HCT116 (cell line): ENCODE measurements at regions not wholly inside any gene's neighbourhood (a gene's known extent, or its start where the extent isn't known, plus 50 kb on each side); places are given as distances from the start of the nearest gene placed in this dataset.

Experiments
- ATAC-seq: fragments of 200-7000 bp; cut with Tn5 transposase; 2 replicates; pipeline ENCODE4 v1.9.1; 2020; ENCODE audit warnings: mild to moderate bottlenecking, moderate library complexity
- BruUV-seq: library from RNA; stranded (reverse); fragments of 400-500 nt; replicated peaks from 2 replicates; lab custom pipeline; 2021; lab: Mats Ljungman, UMichigan
- CTCF ChIA-PET: fragments of 300-600 bp; sonication (Branson Sonifier 250); formaldehyde crosslinking; loops from one replicate; lab custom pipeline; 2021; ENCODE audit warnings: antibody characterized with exemption; lab: Charles Lee
- POLR2A ChIA-PET: fragments of 300-600, 350-600 bp; sonication (Branson Sonifier 250); formaldehyde crosslinking; loops from one replicate; lab custom pipeline; 2021; ENCODE audit warnings: antibody characterized with exemption; lab: Charles Lee
- RAD21 ChIA-PET, 2 experiments: fragments of 300-600 bp; sonication (Branson Sonifier 250); formaldehyde crosslinking; loops; one replicate each; lab custom pipeline; 2023; ENCODE audit warnings: low total read pairs in 2 of 2; ENCODE audit not compliant: uncharacterized antibody in 2 of 2, unreplicated experiment in 2 of 2, low non-redundant PET in 1 of 2; lab: Charles Lee
- DNase-seq: peaks from one replicate; pipeline ENCODE4 v3.0.0-alpha.2; 2010; ENCODE audit warnings: low read depth, low spot score
- H2AFZ ChIP-seq: fragments of 200-600 bp; shearing (Covaris generic), sonication (generic); 2 replicates; pipeline ENCODE4 v1.6.1; 2017; ENCODE audit warnings: low read depth, mixed run types, mixed read lengths, antibody characterized with exemption, low read length; ENCODE audit not compliant: poor library complexity, severe bottlenecking
- H3K27ac ChIP-seq: 2 replicates; pipeline ENCODE4 v1.5.1; 2012; ENCODE audit warnings: low read depth, low read length
- H3K27me3 ChIP-seq: fragments of 200-600 bp; sonication (generic); 2 replicates; pipeline ENCODE4 v1.6.1; 2016; ENCODE audit warnings: mixed run types, low read length, mixed read lengths; ENCODE audit not compliant: insufficient read depth
- H3K36me3 ChIP-seq, 2 experiments: fragments of 200-500 bp in 1 of 2; fragments of 200-600 bp in 1 of 2; sonication (Bioruptor generic) in 1 of 2; sonication (generic) in 1 of 2; 2 replicates each; pipeline versions ENCODE4 v1.5.1 to v1.6.1; 2014 to 2016; ENCODE audit warnings: low read length in 2 of 2, inconsistent platforms in 1 of 2, mixed read lengths in 1 of 2, mixed run types in 1 of 2; ENCODE audit not compliant: insufficient read depth in 2 of 2, control insufficient read depth in 1 of 2
- H3K4me1 ChIP-seq, 2 experiments: fragments of 200-600 bp in 1 of 2; sonication (generic) in 1 of 2; 2 replicates each; pipeline versions ENCODE4 v1.5.1 to v1.6.1; 2012 to 2017; ENCODE audit warnings: low read length in 2 of 2, inconsistent platforms in 1 of 2, mild to moderate bottlenecking in 1 of 2, mixed read lengths in 1 of 2, mixed run types in 1 of 2, moderate library complexity in 1 of 2; ENCODE audit not compliant: insufficient read depth in 2 of 2, control insufficient read depth in 1 of 2
- H3K4me2 ChIP-seq: fragments of 200-600 bp; sonication (generic); 2 replicates; pipeline ENCODE4 v1.6.1; 2017; ENCODE audit warnings: mixed run types, low read length, mixed read lengths
- H3K4me3 ChIP-seq, 2 experiments: fragments of 200-600 bp in 1 of 2; sonication (generic) in 1 of 2; replicated peaks in 1 of 2; 2 replicates each; pipeline ENCODE4 v1.5.1; 2011 to 2016; ENCODE audit warnings: low read length in 2 of 2, control low read depth in 1 of 2, low read depth in 1 of 2, mild to moderate bottlenecking in 1 of 2, mixed read lengths in 1 of 2, mixed run types in 1 of 2
- H3K79me2 ChIP-seq: fragments of 200-600 bp; sonication (generic); 2 replicates; pipeline ENCODE4 v1.6.1; 2017; ENCODE audit warnings: mild to moderate bottlenecking, mixed run types, low read length, moderate library complexity, mixed read lengths; ENCODE audit not compliant: insufficient read depth
- H3K9ac ChIP-seq: fragments of 200-600 bp; sonication (generic); 2 replicates; pipeline ENCODE4 v1.6.1; 2016; ENCODE audit warnings: low read length, mixed read lengths
- H3K9me2 ChIP-seq: fragments of 200-600 bp; sonication (generic), shearing (Covaris generic); 2 replicates; pipeline ENCODE4 v1.6.1; 2017; ENCODE audit warnings: mixed run types, mild to moderate bottlenecking, moderate library complexity; ENCODE audit not compliant: insufficient read depth
- H3K9me3 ChIP-seq, 2 experiments: fragments of 200-500 bp in 1 of 2; fragments of 200-600 bp in 1 of 2; sonication (Bioruptor generic) in 1 of 2; sonication (generic) in 1 of 2; 2 replicates each; pipeline ENCODE4 v1.6.1; 2014 to 2017; ENCODE audit warnings: low read length in 2 of 2, mixed read lengths in 2 of 2, inconsistent platforms in 1 of 2, low read depth in 1 of 2, mild to moderate bottlenecking in 1 of 2, mixed run types in 1 of 2, moderate library complexity in 1 of 2; ENCODE audit not compliant: control insufficient read depth in 1 of 2, insufficient read depth in 1 of 2
- H4K20me1 ChIP-seq: fragments of 200-600 bp; sonication (generic), shearing (Covaris generic); 2 replicates; pipeline ENCODE4 v1.6.1; 2017; ENCODE audit warnings: mixed run types, mild to moderate bottlenecking, moderate library complexity; ENCODE audit not compliant: insufficient read depth
- ATF3 ChIP-seq: IDR thresholded peaks from 2 replicates; pipeline ENCODE4 v1.6.1; 2012
- CBX3 ChIP-seq: IDR thresholded peaks from 2 replicates; pipeline ENCODE4 v1.6.1; 2012; ENCODE audit warnings: low read depth
- CEBPB ChIP-seq: IDR thresholded peaks from 2 replicates; pipeline ENCODE4 v1.6.1; 2012; ENCODE audit warnings: low read depth
- CTCF ChIP-seq, 3 experiments: fragments of 200-600 bp in 1 of 3; sonication (generic) in 1 of 3; IDR thresholded peaks in 2 of 3; conservative IDR thresholded peaks in 1 of 3; 2 replicates each; pipeline ENCODE4 v1.5.1; 2012 to 2017; ENCODE audit warnings: low read depth in 2 of 3, low read length in 2 of 3, antibody characterized with exemption in 1 of 3, borderline replicate concordance in 1 of 3, control low read depth in 1 of 3, mild to moderate bottlenecking in 1 of 3, mixed read lengths in 1 of 3, mixed run types in 1 of 3, moderate library complexity in 1 of 3; ENCODE audit not compliant: insufficient read depth in 1 of 3
- EGR1 ChIP-seq: IDR thresholded peaks from 2 replicates; pipeline ENCODE4 v1.6.1; 2012; ENCODE audit warnings: low read depth
- ELF1 ChIP-seq: IDR thresholded peaks from 2 replicates; pipeline ENCODE4 v1.6.1; 2012; ENCODE audit warnings: low read depth, borderline replicate concordance
- EZH2 ChIP-seq: fragments of 200-600 bp; sonication (generic); IDR thresholded peaks from 2 replicates; pipeline ENCODE4 v1.6.1; 2017; ENCODE audit warnings: antibody characterized with exemption, mixed run types
- EZH2phosphoT487 ChIP-seq: fragments of 200-600 bp; IDR thresholded peaks from 2 replicates; pipeline ENCODE4 v1.6.1; 2018; ENCODE audit warnings: antibody characterized with exemption, borderline replicate concordance
- JUND ChIP-seq: IDR thresholded peaks from 2 replicates; pipeline ENCODE4 v1.6.1; 2012
- MAX ChIP-seq: IDR thresholded peaks from 2 replicates; pipeline ENCODE4 v1.6.1; 2012
- POLR2A ChIP-seq: IDR thresholded peaks from 2 replicates; pipeline ENCODE4 v1.7.0; 2011; ENCODE audit warnings: borderline replicate concordance; ENCODE audit not compliant: insufficient read depth, insufficient read length; ENCODE audit errors: extremely low read depth
- POLR2AphosphoS5 ChIP-seq: IDR thresholded peaks from 2 replicates; pipeline ENCODE4 v1.6.1; 2011; ENCODE audit warnings: mild to moderate bottlenecking, low read depth, low read length, moderate library complexity
- RAD21 ChIP-seq: IDR thresholded peaks from 2 replicates; pipeline ENCODE4 v1.6.1; 2012; ENCODE audit warnings: low read depth, mild to moderate bottlenecking
- SP1 ChIP-seq: IDR thresholded peaks from 2 replicates; pipeline ENCODE4 v1.6.1; 2012; ENCODE audit warnings: low read depth
- SRF ChIP-seq: IDR thresholded peaks from 2 replicates; pipeline ENCODE4 v1.6.1; 2012; ENCODE audit warnings: low read depth
- TCF7L2 ChIP-seq: IDR thresholded peaks from 2 replicates; pipeline ENCODE4 v1.7.0; 2011; ENCODE audit warnings: borderline replicate concordance, inconsistent platforms; ENCODE audit not compliant: insufficient read depth, insufficient read length; ENCODE audit errors: extremely low read depth
- ZBTB33 ChIP-seq: IDR thresholded peaks from 2 replicates; pipeline ENCODE4 v1.6.1; 2011; ENCODE audit warnings: mild to moderate bottlenecking, low read length, moderate library complexity; ENCODE audit not compliant: insufficient replicate concordance; ENCODE audit errors: extremely low read depth
- ZFX ChIP-seq: fragments of 450-650 bp; IDR thresholded peaks from 2 replicates; pipeline ENCODE4 v1.6.1; 2017
- ZNF274 ChIP-seq: fragments of 200-500 bp; sonication (Bioruptor generic); IDR thresholded peaks from 2 replicates; pipeline ENCODE4 v1.6.1; 2014; ENCODE audit warnings: mild to moderate bottlenecking, low read depth, low read length, inconsistent platforms
- intact Hi-C: fragments of 100-400 bp; cut with micrococcal nuclease; formaldehyde crosslinking; loops from 2 replicates; pipeline ENCODE4 v1.10.0; 2022

- Histone ChIP-seq H3K9me3 (peaks cover 0 to 7% of the 10 kb centered on the region in 2 experiments; a peak in 1 of 4 replicates), H3K36me3 (no peaks in the 10 kb centered on the region), H3K27me3 (no peaks in the 10 kb centered on the region), H4K20me1 (no peaks in the 10 kb centered on the region), H3K4me1 (no peaks in the 10 kb centered on the region), H3K4me2 (no peak overlapping the region), H3K27ac (no peak overlapping the region), H2AFZ (no peak overlapping the region), H3K9me2 (no peaks in the 10 kb centered on the region), H3K9ac (no peak overlapping the region), H3K79me2 (no peaks in the 10 kb centered on the region), H3K4me3 (no peak overlapping the region)
- TF ChIP-seq ZFX: no peak
- ChIA-PET CTCF (no interaction called here), RAD21 (no interaction called here), POLR2A (no interaction called here)
- ATAC-seq: no peak
- DNase-seq: no peak
- intact Hi-C loops: no loop called here
- BruUV-seq: no TSS peak
These were observed 675.4 kb downstream of the RERGL start for GRCh38 chr12:17414596-17414995.

GRCh38 chr12:17411662-17412061 is 678.3 kb downstream of the RERGL start:
- H2AFZ ChIP-seq: no peak overlapping the region
- no peak overlapping the region for H3K4me2 ChIP-seq
- no peak for ATAC-seq
- no peaks in the 10 kb centered on the region for H3K4me1 ChIP-seq
- H3K27me3 ChIP-seq: no peaks in the 10 kb centered on the region
- no TSS peak for BruUV-seq
- POLR2A ChIA-PET: no interaction called here
- H3K36me3 ChIP-seq: no peaks in the 10 kb centered on the region
- H3K9ac ChIP-seq: no peak overlapping the region
- no peak for DNase-seq
- no peaks in the 10 kb centered on the region for H3K79me2 ChIP-seq
- intact Hi-C loops: no loop called here
- no peaks in the 10 kb centered on the region for H4K20me1 ChIP-seq
- H3K27ac ChIP-seq: no peak overlapping the region
- RAD21 ChIA-PET: no interaction called here
- CTCF ChIA-PET: no interaction called here
- peaks cover 0 to 7% of the 10 kb centered on the region in 2 experiments; a peak in 1 of 4 replicates for H3K9me3 ChIP-seq
- no peak overlapping the region for H3K4me3 ChIP-seq
- H3K9me2 ChIP-seq: no peaks in the 10 kb centered on the region
- TF ChIP-seq ATF3 (no peak), ELF1 (no peak), EGR1 (no peak), SRF (no peak), ZNF274 (no peak), RAD21 (no peak), EZH2phosphoT487 (no peak), CTCF (IDR thresholded peaks at IDR 0.05 in 2 of 3, conservative IDR thresholded peaks at IDR 0.05 in 1 of 3; ENCODE audit: borderline replicate concordance in 1 of 3, insufficient read depth in 1 of 3, low read depth in 2 of 3, low read length in 2 of 3) (no peak), EZH2 (no peak), ZFX (no peak), CBX3 (no peak), ZBTB33 (no peak), TCF7L2 (no peak), SP1 (no peak), JUND (no peak), CEBPB (no peak), MAX (no peak), POLR2A (no peak), POLR2AphosphoS5 (no peak)
